Muscle layer of colon (tissue), 2 donors: ENCODE measurements at regions not wholly inside any gene's neighbourhood (a gene's known extent, or its start where the extent isn't known, plus 50 kb on each side); places are given as distances from the start of the nearest gene placed in this dataset.

Experiments
- H3K27ac ChIP-seq: one replicate; pipeline ENCODE4 v1.7.0; 2013; ENCODE audit warnings: low read depth, mild to moderate bottlenecking, low read length, moderate library complexity
- H3K27me3 ChIP-seq, 2 donors: one replicate each; pipeline ENCODE4 v1.7.0; 2013; ENCODE audit warnings: low read length in 2 of 2, mild to moderate bottlenecking in 2 of 2; ENCODE audit not compliant: insufficient read depth in 2 of 2, control insufficient read depth in 1 of 2
- H3K36me3 ChIP-seq: one replicate; pipeline ENCODE4 v1.7.0; 2013; ENCODE audit warnings: mild to moderate bottlenecking, low read length; ENCODE audit not compliant: insufficient read depth
- H3K4me1 ChIP-seq: one replicate; pipeline ENCODE4 v1.7.0; 2013; ENCODE audit warnings: mild to moderate bottlenecking, low read length; ENCODE audit not compliant: insufficient read depth
- H3K4me3 ChIP-seq, 2 donors: one replicate each; pipeline ENCODE4 v1.7.0; 2013; ENCODE audit warnings: low read length in 2 of 2, low read depth in 1 of 2, mild to moderate bottlenecking in 1 of 2, moderate library complexity in 1 of 2
- H3K9ac ChIP-seq: one replicate; pipeline ENCODE4 v1.7.0; 2013; ENCODE audit warnings: low read length
- H3K9me3 ChIP-seq: one replicate; pipeline ENCODE4 v1.7.0; 2013; ENCODE audit warnings: mild to moderate bottlenecking, low read length
- donor health status: abdominal sarcoma.
- donor health status: Adenocarcinoma of cecum.

DNA sequence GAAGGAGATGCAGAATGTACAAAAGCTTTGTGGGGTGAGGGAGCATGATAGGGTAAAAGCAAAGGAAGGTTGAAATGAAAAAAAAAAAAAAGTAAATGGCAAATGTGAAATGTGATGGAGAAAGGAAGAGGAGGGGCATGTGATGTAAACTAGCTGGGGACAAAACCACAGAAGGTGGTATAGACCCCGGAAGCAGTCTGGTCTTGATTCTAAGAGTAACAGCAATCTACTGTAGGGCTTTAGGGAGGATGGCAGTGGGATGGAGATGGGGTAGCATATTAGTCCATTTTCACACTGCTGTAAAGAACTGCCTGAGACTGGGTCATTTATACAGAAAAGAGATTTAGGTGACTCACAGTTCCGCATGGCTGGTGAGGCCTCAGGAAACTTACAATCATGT is 362.0 kb downstream of the SOCS6 start:
- Histone ChIP-seq H3K36me3 (no peaks in the 10 kb centered on the region), H3K27ac (no peak overlapping the region), H3K4me3 (no peak overlapping the region), H3K9me3 (no peaks in the 10 kb centered on the region), H3K4me1 (no peaks in the 10 kb centered on the region), H3K9ac (no peak overlapping the region), H3K27me3 (no peaks in the 10 kb centered on the region)

DNA sequence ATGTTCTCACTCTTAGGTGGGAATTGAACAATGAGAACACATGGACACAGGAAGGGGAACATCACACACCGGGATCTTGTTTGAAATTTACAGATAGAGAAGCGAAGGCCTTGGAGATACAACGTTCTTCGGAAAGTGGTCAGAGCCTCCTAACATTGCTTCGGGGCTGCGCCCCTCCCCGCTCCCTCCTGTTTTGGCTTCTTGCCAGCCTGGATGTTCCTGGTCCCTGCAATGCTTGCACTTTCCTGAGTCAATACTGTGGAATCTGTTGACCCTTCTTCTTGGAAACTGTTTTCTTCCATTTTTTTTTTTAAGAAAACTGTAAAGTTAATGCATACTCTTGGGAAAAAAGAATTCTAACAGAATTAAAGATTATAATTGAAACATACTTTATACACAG is 360.8 kb downstream of the SOCS6 start:
- Histone ChIP-seq H3K27ac (no peak overlapping the region), H3K4me3 (no peak overlapping the region), H3K36me3 (no peaks in the 10 kb centered on the region), H3K9ac (no peak overlapping the region), H3K9me3 (no peaks in the 10 kb centered on the region), H3K4me1 (no peaks in the 10 kb centered on the region), H3K27me3 (no peaks in the 10 kb centered on the region)

DNA sequence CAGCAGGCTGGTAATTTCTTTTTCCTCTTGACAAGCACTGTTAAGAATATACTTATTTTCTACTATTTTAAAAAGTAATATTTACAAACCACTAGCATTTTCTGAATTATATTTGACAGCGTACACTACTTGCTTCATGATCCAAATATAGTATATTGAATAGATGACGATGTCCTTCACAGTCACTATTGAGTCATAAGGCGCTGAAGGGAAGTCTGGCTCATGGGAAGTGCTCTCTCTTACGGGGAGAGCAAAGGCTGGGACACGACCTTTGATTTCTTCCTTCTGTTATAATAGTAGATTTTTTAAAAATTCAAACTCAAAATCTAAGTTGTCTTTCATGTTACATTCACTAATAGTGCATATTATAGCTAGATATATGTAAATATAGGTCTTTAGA is 357.1 kb downstream of the SOCS6 start:
- H3K27me3 ChIP-seq = no peaks in the 10 kb centered on the region
- no peaks in the 10 kb centered on the region for H3K9me3 ChIP-seq
- H3K27ac ChIP-seq = no peak overlapping the region
- H3K4me1 ChIP-seq = no peaks in the 10 kb centered on the region
- no peak overlapping the region for H3K9ac ChIP-seq
- H3K4me3 ChIP-seq = no peak overlapping the region
- H3K36me3 ChIP-seq = no peaks in the 10 kb centered on the region

DNA sequence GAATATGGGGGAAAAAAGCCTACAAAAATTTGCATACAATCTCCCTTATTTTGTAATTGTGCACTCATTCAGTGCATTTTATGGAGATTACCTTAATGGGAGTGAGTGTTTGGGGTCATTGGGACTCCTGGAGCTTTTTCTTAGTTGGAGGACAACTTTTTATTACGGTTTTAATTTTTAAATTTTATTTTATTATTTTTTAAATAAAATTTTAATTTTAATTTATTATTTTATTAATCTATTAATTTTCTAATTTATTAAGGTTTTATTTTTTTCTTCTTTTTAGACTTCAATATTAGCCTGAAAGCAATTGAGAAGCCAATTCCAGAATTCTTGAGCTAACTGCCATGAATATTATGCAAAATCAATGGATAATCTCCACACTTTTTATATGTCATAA is 355.0 kb downstream of the SOCS6 start:
- Histone ChIP-seq H3K4me3 (no peak overlapping the region), H3K27ac (no peak overlapping the region), H3K4me1 (no peaks in the 10 kb centered on the region), H3K27me3 (no peaks in the 10 kb centered on the region), H3K36me3 (no peaks in the 10 kb centered on the region), H3K9ac (no peak overlapping the region), H3K9me3 (no peaks in the 10 kb centered on the region)

DNA sequence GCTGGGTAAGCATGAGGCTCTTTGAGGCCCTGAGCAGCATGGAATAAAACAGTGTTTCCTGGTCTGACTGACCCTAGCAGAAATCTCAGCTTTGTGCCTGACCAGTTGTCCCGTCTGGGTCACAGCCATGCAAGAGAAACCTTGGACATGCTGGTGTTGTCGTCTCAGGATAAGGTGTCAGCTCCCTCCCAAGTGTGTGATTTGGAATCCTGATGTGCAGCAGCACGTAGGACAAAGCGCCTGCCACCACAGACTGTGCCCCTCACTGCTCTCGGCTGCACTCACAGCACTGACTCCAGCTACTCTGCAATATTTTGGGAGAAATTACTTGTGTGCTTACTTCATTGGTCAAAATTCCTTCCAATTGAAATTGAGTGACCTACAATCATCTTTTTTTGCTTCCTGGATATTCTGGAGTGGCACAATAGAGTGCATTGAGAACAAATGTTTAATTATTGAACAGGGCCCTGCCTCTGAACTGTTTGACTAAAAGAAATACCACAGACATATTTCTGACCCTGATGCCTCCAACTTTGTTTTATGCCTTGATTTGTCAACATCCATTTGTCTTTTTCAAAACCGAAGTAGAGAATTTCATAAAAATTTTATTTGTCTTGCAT is 352.4 kb downstream of the SOCS6 start:
- Histone ChIP-seq H3K27ac (no peak overlapping the region), H3K4me3 (no peak overlapping the region), H3K9me3 (no peaks in the 10 kb centered on the region), H3K4me1 (no peaks in the 10 kb centered on the region), H3K36me3 (no peaks in the 10 kb centered on the region), H3K9ac (no peak overlapping the region), H3K27me3 (no peaks in the 10 kb centered on the region)

- H3K27me3 ChIP-seq = no peaks in the 10 kb centered on the region
- H3K4me1 ChIP-seq = no peaks in the 10 kb centered on the region
- no peak overlapping the region for H3K4me3 ChIP-seq
- no peaks in the 10 kb centered on the region for H3K36me3 ChIP-seq
- no peak overlapping the region for H3K27ac ChIP-seq
- H3K9me3 ChIP-seq = no peaks in the 10 kb centered on the region
- H3K9ac ChIP-seq = no peak overlapping the region
These were observed 351.6 kb downstream of the SOCS6 start for GRCh38 chr18:70640336-70640887.

- Histone ChIP-seq H3K36me3 (no peaks in the 10 kb centered on the region), H3K9me3 (no peaks in the 10 kb centered on the region), H3K27ac (no peak overlapping the region), H3K4me3 (no peak overlapping the region), H3K4me1 (no peaks in the 10 kb centered on the region), H3K9ac (no peak overlapping the region), H3K27me3 (no peaks in the 10 kb centered on the region)
These were observed 348.1 kb downstream of the SOCS6 start for GRCh38 chr18:70636991-70637390.

- Histone ChIP-seq H3K9ac (no peak overlapping the region), H3K27me3 (no peaks in the 10 kb centered on the region), H3K9me3 (no peaks in the 10 kb centered on the region), H3K4me1 (no peaks in the 10 kb centered on the region), H3K27ac (no peak overlapping the region), H3K4me3 (no peak overlapping the region), H3K36me3 (no peaks in the 10 kb centered on the region)
These were observed 345.8 kb downstream of the SOCS6 start for GRCh38 chr18:70634576-70635147.

DNA sequence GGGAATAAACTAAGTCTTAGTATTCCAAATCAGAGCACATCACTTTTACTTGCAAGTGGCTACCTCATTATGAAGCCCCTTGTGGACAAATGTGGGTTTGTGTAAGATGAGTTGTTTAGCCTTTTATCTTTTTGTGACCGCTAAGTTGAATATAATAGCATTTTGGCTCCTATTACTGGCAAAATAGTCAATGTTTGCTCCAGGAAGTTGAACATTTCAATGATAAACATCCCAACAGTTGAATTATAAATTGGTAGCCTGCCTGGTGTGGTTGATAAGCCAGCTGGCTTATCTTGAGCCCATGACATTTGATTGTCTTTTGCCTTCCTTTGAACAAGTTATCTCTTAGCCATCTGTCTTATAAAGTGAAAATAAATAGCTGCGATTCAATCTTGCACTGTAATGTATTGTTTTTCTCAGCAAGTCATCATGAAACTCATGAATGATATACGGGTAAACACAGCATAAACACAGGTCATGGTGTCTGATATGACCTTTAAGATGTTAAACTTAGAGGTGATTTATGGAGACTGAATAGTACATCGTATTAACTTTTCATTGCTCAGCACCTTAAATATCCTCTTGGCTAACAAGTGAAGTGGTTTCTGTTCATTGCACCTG is 338.4 kb downstream of the SOCS6 start:
- no peaks in the 10 kb centered on the region for H3K9me3 ChIP-seq
- no peaks in the 10 kb centered on the region for H3K36me3 ChIP-seq
- H3K4me1 ChIP-seq = no peaks in the 10 kb centered on the region
- H3K4me3 ChIP-seq = no peak overlapping the region
- H3K27ac ChIP-seq = no peak overlapping the region
- H3K9ac ChIP-seq = no peak overlapping the region
- no peaks in the 10 kb centered on the region for H3K27me3 ChIP-seq

DNA sequence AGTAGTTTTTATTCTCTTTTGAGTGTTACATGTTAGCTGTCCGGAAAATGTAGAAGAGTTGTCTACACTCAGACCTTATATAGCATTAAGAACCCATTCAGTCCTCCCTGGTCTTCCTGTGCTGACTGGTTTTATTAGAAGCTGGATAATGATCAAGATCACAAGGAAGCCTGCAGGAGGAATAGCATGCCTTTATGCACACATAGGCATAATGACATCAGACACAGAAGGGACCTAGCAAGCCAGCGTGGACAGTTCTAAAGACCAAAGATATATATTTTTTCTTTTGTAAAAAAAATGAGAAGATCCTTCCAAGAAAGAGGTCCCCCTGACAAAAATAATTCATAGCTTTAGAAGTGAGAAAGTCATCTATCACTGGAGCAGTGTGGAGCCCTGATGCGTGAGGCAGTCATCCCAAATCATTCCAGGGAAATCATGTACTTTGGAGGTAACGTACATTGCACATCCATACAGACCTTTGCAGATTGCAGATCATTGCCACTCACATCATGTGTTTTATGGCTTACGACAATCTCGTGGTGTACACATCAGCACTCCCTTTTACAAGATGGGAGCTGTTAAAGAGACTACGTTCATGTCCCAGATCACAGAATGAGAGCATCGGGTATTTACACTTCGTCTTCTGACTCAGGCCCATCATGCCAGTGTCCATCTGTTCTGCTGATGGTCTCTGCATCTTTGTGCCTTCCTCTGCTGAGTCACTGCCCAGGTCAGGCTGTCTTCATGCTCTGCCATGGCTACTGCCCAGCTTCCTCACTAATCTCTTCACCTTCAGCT is 334.0 kb downstream of the SOCS6 start:
- no peak overlapping the region for H3K4me3 ChIP-seq
- no peaks in the 10 kb centered on the region for H3K4me1 ChIP-seq
- H3K27me3 ChIP-seq = no peaks in the 10 kb centered on the region
- H3K9ac ChIP-seq = no peak overlapping the region
- no peaks in the 10 kb centered on the region for H3K36me3 ChIP-seq
- no peaks in the 10 kb centered on the region for H3K9me3 ChIP-seq
- H3K27ac ChIP-seq = no peak overlapping the region

DNA sequence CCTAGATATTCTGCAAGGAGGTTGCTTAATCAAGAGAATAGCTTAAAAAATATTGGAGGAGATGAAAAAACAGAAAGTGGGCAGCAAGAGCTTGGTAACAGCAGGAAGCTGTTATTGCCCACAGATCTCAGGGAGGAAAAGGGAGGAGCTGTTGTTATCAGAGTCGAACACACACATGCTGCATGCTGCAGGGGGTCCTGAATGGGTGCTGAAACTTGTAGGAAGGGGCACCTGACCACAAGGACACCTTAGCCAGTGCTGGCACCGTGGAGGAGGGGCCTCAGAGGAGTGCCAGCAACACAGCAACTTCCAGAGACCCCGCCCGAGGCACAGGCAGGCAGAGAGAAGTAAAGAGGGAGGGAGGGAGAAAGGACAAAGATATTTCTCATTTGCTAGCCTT is 332.9 kb downstream of the SOCS6 start:
- no peak overlapping the region for H3K9ac ChIP-seq
- no peaks in the 10 kb centered on the region for H3K9me3 ChIP-seq
- no peak overlapping the region for H3K4me3 ChIP-seq
- no peaks in the 10 kb centered on the region for H3K36me3 ChIP-seq
- no peaks in the 10 kb centered on the region for H3K4me1 ChIP-seq
- no peak overlapping the region for H3K27ac ChIP-seq
- H3K27me3 ChIP-seq = no peaks in the 10 kb centered on the region
